Colonic mucosa (tissue), 4 donors: ENCODE measurements at regions not wholly inside any gene's neighbourhood (a gene's known extent, or its start where the extent isn't known, plus 50 kb on each side); places are given as distances from the start of the nearest gene placed in this dataset.

ENCODE experiments used
- DNase-seq: peaks from one replicate; pipeline ENCODE4 v3.0.0-alpha.2; 2020
- H3K27ac ChIP-seq: fragments of 200-600 bp; one replicate; pipeline ENCODE4 v1.8.0; 2021
- H3K27me3 ChIP-seq: fragments of 200-600 bp; one replicate; pipeline ENCODE4 v1.8.0; 2021
- H3K36me3 ChIP-seq: fragments of 200-600 bp; one replicate; pipeline ENCODE4 v1.8.0; 2021
- H3K4me1 ChIP-seq: fragments of 200-600 bp; one replicate; pipeline ENCODE4 v1.8.0; 2021; ENCODE audit warnings: mild to moderate bottlenecking
- H3K4me3 ChIP-seq: fragments of 200-600 bp; one replicate; pipeline ENCODE4 v1.8.0; 2021
- H3K9ac ChIP-seq, 2 donors: one replicate each; pipeline ENCODE4 v1.7.0; 2013; ENCODE audit warnings: control low read depth in 2 of 2, low read depth in 2 of 2, low read length in 2 of 2
- H3K9me3 ChIP-seq: fragments of 200-600 bp; one replicate; pipeline ENCODE4 v1.8.0; 2021
- CTCF ChIP-seq: fragments of 200-600 bp; IDR thresholded peaks from one replicate; pipeline ENCODE4 v1.8.0; 2022; ENCODE audit warnings: antibody characterized with exemption, mild to moderate bottlenecking
- intact Hi-C: fragments of 100-400 bp; cut with DNase I; formaldehyde crosslinking; loops from one replicate; pipeline ENCODE4 v1.14.1; 2022
- donor health status: healthy.
- donor health status: DM: no; HTN: no; CAD: no.
- donor health status: DM: no; HTN: no; CAD: no.

DNA sequence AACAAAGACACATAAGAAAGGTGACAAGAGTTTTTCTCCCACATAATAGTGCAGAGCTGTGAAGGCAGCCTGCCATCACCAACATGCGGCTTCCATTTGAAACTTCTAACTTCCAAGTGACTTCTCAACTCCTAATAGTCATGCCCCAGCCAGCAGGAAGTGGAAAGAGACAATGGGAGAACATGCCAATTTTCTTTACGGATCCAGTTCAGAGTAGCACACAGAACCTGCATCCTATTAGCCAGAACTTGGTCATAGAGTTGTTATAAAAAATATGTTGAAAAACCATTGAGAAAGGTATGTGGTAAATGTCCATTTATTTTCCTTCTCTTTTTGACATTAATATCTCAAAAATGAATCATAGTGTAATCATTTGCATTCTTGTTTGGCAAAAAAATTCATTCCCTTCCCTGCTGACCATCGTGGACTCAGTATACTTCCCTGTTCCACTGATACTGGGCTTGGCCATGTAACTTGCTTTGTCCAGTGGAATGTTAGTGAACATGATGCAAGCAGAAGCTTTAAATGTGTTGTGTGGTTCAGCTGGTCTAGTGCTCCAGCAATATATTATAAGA is 197.4 kb downstream of the SEC16B start:
- no peaks in the 10 kb centered on the region for H3K36me3 ChIP-seq
- H3K9me3 ChIP-seq: no peaks in the 10 kb centered on the region
- intact Hi-C loops: loop anchor here (10.0 kb wide), 1 partner anchor 518 kb away; no protein-coding TSS in a partner anchor
- H3K4me1 ChIP-seq: no peaks in the 10 kb centered on the region
- H3K9ac ChIP-seq: no peak overlapping the region
- no peak for TF ChIP-seq CTCF
- DNase-seq: no peak
- H3K27me3 ChIP-seq: no peaks in the 10 kb centered on the region
- H3K27ac ChIP-seq: no peak overlapping the region
- no peak overlapping the region for H3K4me3 ChIP-seq

GRCh38 chr1:177771688-177772087 is 198.2 kb downstream of the SEC16B start:
- H3K4me1 ChIP-seq: no peaks in the 10 kb centered on the region
- no peak for DNase-seq
- no peaks in the 10 kb centered on the region for H3K9me3 ChIP-seq
- H3K4me3 ChIP-seq: no peak overlapping the region
- TF ChIP-seq CTCF: no peak
- intact Hi-C loops: loop anchor here (10.0 kb wide), 1 partner anchor 517 kb away; no protein-coding TSS in a partner anchor
- no peak overlapping the region for H3K27ac ChIP-seq
- H3K9ac ChIP-seq: no peak overlapping the region
- H3K36me3 ChIP-seq: no peaks in the 10 kb centered on the region
- H3K27me3 ChIP-seq: no peaks in the 10 kb centered on the region

GRCh38 chr1:177770096-177770495 is 199.8 kb downstream of the SEC16B start:
- TF ChIP-seq CTCF: no peak
- Histone ChIP-seq H3K9me3 (no peaks in the 10 kb centered on the region), H3K36me3 (no peaks in the 10 kb centered on the region), H3K4me3 (no peak overlapping the region), H3K4me1 (no peaks in the 10 kb centered on the region), H3K27me3 (no peaks in the 10 kb centered on the region), H3K27ac (no peak overlapping the region), H3K9ac (no peak overlapping the region)
- no peak for DNase-seq
- intact Hi-C loops: loop anchor here (10.0 kb wide), 1 partner anchor 515 kb away; no protein-coding TSS in a partner anchor

- no peaks in the 10 kb centered on the region for H3K27me3 ChIP-seq
- H3K9me3 ChIP-seq: no peaks in the 10 kb centered on the region
- H3K4me1 ChIP-seq: no peaks in the 10 kb centered on the region
- intact Hi-C loops: no loop called here
- DNase-seq: no peak
- H3K9ac ChIP-seq: no peak overlapping the region
- H3K27ac ChIP-seq: no peak overlapping the region
- TF ChIP-seq CTCF: no peak
- no peak overlapping the region for H3K4me3 ChIP-seq
- H3K36me3 ChIP-seq: no peaks in the 10 kb centered on the region
These were observed 213.9 kb downstream of the SEC16B start for GRCh38 chr1:177755851-177756560.

GRCh38 chr1:177754603-177755002 is 215.3 kb downstream of the SEC16B start:
- intact Hi-C loops: no loop called here

More at GRCh38 chr1:177754603-177755002, 215.3 kb downstream of the SEC16B start:
- no peak overlapping the region for H3K9ac ChIP-seq
- no peaks in the 10 kb centered on the region for H3K4me1 ChIP-seq
- no peak overlapping the region for H3K4me3 ChIP-seq
- no peak for TF ChIP-seq CTCF
- H3K27me3 ChIP-seq: no peaks in the 10 kb centered on the region
- H3K9me3 ChIP-seq: no peaks in the 10 kb centered on the region
- no peak for DNase-seq
- no peaks in the 10 kb centered on the region for H3K36me3 ChIP-seq
- no peak overlapping the region for H3K27ac ChIP-seq
